GM12892 (cell line): ENCODE measurements at regions not wholly inside any gene's neighbourhood (a gene's known extent, or its start where the extent isn't known, plus 50 kb on each side); places are given as distances from the start of the nearest gene placed in this dataset.

ENCODE experiments used
- POLR2A ChIP-seq: IDR thresholded peaks from 2 replicates; pipeline ENCODE4 v1.6.1; 2011; ENCODE audit warnings: low read depth, low read length, control low read depth
- POLR2AphosphoS5 ChIP-seq: IDR thresholded peaks from 2 replicates; pipeline ENCODE4 v1.6.1; 2011; ENCODE audit warnings: low read depth, low read length, control low read depth

DNA sequence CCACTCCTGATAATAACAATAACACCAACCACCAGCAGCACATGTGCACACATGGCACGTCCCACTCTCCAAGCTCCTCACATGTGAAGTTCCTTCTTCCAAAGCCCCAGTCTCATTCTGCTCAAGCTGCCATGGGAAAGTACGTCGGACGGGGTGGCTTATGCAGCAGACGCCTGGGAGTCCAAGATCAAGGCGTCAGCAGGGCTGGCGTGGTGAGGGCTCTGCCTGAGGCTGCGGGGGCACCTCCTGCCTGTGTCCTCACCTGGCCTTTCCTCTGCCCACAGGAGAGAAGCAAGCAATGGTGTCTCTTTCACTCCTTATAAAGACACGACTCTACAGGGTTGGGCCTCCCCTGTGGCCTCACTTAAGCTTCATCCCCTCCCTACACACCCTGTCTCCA, 68.8 kb upstream of the INSIG1 start:
- TF ChIP-seq POLR2A (no peak), POLR2AphosphoS5 (no peak)
